NCI-H2171 (cell line): ENCODE measurements at regions not wholly inside any gene's neighbourhood (a gene's known extent, or its start where the extent isn't known, plus 50 kb on each side); places are given as distances from the start of the nearest gene placed in this dataset.
"Not testable (repeated sequence)": the region's sequence is repeated elsewhere in the genome, so short reads cannot be mapped to it uniquely, and the experiment has no call there.

Experiments
- DNase-seq: peaks from one replicate; lab custom pipeline; 2025; lab: John Stamatoyannopoulos, UW

DNA sequence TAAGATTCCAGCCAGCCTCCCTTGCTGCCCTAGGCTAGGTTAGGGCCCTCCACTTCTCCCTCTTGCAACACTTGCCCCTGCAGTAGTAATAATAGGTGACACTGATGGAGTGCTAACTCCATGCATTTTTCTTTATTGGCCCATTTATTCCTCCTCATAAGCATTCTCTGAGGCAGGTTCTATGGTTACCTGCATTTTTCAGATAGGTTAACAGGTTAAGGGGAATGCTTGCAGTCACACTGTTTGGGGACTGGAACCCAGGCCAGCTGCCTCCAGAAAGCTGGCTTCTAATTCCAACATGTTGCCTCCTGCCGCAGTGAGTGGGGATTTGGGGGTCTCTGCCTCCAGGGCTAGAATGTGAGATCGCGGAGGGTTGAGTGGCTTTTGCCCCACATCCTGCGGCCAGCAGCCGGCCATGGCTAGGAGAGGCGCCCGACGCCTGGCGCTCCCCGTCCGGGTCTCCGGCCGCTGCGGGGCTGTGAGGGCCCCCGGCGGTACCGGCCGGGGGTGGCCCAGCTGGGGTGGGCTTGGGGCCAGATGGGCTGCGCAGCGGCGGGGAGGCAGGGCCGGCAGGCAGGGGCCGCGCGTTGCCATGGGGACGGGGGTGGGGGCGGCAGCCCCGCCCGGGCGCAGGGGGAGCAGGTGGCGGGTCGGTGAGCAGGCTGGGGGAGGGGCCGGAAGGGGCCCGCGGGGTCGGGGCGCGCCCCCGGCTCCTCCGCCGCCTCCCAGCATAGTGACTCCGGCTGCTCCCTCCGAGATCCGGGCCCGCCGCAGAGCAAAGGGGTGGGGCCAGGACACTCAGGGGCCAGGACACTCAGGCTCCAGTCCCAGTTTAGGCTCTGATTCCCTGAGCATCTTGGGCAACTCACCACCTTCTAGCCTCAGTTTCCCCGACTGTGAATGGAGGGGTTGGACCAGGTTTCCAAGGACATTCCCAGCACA lies 68.4 kb upstream of the SSBP3 start:
- peak; percentile 79 for DNase-seq

DNA sequence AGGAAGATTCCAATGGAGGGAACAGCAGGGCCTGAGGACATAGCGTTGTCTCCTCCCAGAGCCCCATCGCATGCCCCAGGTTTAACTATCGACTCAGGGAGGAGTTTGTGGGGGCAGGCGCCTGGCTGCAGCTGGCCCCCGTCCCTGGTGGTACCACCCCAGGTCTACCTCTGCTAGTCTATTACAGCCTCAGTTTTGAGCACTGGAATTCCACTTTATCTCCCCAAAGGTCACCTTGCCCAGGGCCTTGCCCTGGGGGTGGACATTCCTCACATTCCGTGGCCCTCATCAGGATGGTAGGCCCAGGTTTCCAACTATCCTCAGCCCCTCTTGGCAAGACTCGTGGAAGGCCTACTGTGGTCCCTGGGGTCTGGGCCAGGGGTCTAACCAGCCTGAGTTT lies 65.4 kb upstream of the SSBP3 start:
- no peak for DNase-seq

DNA sequence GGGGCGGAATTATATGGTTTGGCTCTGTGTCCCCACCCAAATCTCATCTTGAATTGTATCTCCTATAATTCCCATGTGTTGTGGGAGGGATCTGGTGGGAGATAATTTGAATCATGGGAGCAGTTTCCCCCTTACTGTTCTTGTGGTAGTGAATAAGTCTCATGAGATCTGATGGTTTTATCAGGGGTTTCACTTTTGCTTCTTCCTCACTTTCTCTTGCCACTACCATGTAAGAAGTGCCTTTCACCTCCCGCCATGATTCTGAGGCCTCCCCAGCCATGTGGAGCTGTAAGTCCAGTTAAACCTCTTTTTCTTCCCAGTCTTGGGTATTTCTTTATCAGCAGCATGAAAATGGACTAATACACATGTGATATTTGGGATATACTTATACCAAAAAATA lies 63.2 kb upstream of the SSBP3 start:
- not testable (repeated sequence) for DNase-seq

DNA sequence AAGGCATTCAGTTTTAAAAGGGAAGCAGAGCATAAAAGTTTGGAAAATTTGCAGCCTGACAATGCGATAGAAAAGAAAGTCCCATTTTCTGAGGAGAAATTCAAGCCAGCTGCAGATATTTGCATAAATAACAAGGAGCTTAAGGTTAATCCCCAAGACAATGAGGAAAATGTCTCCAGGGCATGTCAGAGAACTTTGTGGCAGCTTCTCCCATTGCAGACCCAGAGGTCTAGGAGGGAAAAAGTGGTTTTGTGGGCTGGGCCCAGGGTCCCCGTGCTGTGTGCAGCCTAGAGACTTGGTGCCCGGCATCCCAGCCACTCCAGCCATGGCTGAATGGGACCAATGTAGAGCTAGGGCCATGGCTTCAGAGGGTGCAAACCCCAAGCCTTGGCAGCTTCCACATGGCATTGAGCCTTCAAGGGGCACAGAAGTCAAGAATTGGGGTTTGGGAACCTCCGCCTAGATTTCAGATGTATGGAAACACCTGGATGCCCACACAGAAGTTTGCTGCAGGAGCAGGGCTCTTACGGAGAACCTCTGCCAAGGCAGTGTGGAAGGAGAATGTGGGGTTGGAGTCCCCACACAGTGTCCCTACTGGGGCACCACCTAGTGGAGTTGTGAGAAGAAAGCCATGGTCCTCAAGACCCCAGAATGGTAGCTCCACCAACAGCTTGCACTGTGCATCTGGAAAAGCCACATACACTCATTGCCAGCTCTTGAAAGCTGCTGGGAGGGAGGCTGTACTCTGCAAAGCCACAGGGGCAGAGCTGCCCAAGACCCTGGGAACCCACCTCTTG lies 62.3 kb upstream of the SSBP3 start:
- DNase-seq, result not testable (repeated sequence)

DNA sequence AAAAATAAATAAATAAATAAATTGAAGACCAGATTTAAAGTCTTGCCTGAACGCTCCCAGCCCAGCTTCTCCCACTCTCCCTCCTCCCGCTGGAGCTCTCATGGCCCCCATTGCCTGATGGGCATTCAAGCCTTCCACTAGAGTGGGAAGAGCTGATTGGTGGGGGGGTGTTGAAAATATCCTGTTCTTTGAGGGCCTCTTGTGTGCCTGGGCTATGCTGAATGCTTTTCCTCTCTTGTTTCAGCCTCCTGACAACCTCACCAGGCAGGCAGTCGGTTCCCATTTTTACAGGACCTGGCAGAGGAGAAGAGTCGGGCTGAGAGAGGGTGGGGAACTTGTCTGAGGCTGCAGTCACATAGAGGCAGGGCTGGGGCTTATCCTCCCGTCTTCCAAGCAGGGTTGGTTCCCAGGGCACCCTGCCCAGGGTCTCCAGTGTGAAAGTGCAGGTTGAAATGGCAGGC lies 59.2 kb upstream of the SSBP3 start:
- DNase-seq, result no peak

DNA sequence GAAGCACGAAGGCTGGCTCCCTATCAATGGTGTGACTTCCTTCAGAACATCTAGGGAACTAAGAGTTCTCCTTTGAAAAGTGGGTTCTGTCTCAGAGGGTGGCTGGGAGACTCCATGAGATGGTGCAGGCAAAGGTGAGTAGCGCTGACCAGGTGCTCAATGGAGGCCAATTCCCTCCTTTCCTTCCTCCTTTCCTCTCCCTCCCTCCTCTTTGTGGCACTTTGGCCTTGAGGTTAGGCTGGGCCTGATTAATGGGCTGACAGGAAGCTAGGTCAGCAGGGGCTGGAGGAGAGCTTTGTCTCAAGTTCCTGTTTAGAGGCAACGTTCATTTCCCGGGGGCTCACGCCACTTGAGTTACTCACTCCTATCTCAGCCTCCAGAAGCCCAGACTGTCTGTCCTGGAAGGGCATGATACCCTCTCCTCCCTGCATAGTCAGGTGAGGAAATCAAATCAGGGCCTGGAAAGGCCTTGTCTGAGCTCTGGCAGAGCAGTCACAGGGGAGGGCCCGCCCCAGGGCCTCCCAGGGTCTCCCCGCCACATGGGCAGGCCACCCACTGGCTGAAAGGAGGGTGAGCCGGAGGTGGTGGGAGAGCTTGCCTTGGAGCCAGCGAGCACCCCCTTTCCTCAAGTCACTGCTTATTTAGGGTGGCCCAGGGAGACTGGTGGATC lies 58.4 kb upstream of the SSBP3 start:
- DNase-seq, result no peak

DNA sequence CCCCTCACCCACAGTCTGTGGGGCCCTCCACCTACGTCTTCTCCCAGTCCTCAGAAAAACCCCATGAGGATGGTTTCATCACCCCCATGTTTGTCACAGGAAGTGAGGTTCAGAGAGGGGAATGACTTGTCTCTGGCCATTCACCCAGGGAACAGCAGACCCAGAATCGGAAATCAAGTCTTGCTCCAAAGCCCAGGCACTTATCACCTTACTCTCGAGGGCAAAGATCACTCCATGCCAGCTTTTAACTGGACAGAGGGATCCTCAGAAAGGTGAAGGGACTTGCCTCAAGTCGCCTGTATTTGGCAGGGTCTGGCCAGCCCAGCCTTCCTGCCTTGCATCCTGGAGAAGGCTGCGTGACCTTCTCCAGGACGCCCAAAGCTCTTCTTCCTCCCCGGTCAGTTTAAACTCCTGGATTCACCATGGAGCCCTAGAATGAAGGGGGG lies 57.9 kb upstream of the SSBP3 start:
- DNase-seq, result no peak

DNA sequence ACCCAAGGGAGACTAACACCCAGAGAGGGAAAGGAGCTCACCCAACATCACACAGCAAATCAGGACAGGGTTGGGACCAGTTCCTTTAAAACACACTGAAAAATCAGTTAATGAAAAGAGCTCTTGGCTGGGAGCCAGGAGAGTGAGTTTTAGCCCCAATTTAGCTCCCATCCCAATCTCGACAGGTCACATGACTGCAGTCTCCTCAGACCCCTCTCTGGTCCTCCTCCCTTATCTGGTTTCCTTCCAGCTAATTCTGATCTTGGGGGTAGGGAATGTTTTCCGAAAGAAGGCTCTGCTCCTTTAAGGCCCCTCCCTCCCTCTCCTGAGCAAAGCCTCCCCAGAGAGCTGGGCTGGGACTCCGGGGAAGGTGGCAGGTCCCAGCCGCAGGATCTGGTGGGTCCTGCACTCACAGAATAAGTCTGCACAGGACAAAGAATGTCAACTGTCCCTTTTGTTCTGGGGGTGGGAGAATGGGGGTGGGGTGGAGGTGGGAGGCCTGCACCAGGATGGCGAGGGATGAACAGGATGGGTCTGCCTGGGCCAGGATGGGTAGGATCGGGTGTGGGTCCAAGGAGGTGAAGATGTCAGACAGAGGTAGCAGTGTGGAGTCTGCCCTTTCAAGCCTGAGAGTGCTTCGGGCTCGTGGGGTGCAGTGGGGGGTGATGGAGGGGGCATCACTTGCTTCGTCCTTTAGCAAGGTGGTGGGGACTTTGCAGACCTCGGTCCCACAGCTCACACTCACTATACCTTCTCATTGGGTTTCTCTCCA lies 57.3 kb upstream of the SSBP3 start:
- DNase-seq, result peak; percentile 43

DNA sequence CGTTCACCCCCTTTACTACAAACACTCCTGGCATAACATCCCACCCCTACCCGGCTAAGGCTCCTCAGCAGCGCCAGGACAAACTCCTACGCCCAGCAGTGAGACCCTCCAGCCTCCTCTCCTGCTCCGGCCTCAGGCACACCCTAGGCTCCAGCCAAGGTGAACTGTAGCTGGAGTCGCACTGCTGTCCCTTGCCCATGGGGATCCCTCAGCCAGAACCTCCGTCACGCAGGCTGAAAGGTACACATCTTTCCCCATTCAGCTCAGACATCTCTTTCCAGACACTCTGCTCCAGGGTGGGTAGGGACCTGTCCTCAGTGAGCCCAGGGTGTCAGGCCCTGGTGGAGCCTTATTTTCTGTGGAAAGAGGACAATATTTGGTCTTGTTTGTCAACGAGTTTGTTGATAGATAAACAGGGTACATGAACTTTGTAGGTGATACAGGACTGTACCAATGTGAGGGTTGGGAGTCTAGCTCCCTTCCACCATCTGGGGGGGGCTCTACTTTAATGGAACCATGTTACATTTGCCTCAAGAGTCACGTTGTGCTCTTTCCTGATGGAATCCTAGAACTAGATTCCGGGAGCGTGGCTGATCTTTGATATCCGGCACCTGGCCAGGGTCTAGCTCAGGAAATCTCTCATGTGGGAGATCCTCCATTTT lies 56.5 kb upstream of the SSBP3 start:
- DNase-seq, result no peak

DNA sequence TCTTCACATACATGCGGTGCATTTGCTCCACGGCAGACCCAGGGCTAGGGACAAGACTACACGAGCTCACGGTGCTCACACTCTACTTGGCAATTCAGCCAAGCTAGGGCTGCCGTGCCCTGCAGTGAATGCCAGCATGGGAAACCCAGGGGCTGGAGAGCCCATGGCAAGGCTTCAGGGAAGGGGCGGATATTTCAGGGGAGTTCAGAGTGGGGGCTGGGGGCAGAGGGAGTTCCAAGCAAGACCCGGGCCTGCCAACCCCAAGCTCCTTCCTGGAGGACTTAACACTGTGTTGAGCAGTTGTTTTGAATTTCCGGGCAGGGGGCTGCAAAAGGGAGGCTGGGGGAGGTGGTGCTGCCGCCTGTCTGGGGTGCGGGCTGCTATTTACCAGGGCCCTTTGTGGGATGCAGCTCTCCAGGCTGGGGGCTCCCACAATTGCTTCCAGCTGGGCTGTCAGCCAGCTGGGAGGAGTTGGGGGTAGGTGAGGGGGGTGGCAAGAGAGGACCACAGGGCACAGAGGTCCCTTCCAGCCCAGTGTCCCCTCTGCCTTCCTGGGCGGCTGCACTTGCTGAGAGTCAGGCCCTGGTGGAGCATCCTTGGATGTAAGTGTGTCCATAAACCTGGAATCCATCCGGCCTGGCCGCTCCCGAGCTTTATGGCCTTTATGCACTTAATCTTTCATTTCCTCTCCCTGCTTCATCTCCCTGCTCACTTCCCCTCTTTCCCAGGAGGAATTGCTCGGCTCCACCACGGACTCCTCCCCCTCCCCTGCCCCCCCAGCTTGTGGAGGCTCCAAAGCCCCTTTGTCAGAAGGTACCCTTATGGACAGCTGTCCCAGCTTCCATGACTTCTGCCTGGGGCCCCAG lies 55.8 kb upstream of the SSBP3 start:
- DNase-seq, result no peak

DNA sequence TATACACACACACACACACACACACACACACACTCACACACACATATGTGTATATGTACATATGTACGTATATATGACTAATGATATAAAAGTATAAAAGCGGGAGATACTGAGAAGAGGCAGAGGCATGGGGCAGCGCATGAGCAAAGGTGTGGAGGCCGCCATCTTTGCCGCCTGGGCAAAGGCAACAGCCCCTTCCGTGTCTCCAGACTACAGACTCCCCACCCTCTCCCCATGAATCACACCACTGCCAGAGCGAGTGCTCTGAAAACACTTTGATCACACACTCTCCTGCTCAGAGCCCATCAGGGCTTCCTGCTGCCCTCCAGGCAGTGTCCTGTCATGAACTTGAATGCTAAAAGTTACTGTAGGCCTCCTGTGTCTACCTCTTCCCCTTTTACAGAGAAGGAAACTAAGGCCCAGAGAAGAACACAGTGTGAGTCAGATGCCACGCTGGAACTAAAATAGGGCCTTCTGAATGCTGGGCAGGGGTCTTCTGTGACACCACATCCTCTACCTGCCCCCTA lies 54.7 kb upstream of the SSBP3 start:
- DNase-seq, result no peak

DNA sequence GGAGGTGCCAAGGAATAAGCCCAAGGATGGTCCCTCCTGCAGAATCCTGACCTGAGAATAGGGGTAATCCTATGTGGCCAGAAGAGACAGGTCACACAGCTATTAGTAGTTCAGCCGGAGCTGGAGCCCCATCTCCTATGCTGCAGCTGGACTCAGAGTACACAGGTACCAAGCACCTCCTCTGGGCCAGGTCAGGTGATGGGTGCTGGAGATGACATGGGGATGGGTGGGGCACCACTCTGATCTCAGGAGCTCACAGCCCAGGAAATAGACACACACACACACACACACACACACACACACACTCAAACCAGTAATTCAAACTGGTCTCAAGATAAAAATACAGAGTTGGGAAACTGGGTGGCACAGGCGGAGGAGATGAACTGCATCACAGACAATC lies 54.2 kb upstream of the SSBP3 start:
- DNase-seq, result no peak

DNA sequence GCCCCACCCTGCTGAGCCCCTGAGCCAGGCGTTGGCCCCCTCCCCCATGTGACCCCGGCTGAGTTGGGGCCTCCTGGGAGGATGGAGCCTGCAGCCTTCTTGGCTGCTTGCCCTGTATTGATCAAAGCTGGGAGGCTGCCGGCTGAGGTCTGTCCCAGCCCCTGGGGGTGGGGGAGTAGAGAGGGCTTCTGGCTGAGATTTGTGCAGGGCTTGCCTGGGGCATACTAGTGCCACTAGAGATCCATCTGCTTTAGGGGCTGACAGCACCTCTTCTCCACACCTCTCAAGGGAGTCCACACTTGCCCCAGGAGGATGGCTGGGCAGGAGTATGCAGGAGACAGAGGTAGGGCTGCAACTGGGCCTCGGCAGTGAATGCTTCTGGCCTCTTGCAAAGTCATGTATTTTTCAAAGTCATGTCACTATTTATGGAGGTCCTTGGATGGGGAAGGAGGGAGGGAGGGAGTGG lies 53.6 kb upstream of the SSBP3 start:
- DNase-seq, result peak; percentile 94

DNA sequence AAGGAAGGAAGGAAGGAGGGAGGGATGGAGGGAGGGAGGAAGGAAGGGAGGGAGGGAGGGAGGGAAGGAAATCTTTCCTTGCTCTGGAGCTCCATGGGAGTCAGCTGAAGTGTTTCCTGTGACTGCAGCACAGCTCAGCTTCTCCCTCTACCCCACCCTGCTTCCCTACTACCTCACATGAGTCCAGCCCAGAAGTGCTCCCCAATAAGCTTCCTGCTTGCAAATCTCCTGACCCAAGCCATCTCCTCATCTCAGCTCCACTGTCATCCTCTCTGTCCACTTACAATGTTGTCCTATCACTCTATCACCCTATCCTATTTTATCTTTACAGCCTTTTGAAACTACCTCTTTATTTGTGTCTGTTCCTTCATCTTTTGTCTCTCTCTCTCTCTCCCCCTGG lies 52.9 kb upstream of the SSBP3 start:
- DNase-seq, result no peak

DNA sequence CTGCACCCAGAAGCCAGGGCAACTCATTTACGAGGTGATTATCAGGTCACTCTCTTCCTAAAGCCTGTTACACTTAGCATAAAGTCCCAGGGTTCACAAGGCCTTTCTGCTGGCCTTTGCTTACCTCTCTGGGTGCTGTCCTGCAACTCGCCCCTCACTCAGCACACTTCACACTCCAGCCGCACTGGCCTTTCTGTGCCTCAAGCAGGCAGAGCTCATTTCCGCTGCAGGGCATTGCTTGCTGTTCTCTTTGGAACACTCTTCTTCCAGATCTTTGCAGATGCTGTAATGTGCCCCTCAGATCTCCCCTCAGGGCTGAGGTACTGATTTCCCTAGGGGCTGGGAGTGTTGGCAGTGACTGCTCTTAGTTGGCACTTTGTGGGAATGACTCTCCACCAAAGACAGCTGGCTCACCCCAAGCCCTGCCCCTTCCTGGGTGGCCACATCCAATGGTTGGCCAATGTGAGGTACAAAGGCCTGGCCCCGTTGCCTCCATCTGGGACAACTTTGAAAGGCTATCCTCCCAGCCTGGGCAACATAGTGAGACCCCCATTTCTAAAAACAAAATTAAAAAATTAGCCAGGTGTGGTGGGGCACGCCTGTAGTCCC lies 50.8 kb upstream of the SSBP3 start:
- DNase-seq, result peak; percentile 50

DNA sequence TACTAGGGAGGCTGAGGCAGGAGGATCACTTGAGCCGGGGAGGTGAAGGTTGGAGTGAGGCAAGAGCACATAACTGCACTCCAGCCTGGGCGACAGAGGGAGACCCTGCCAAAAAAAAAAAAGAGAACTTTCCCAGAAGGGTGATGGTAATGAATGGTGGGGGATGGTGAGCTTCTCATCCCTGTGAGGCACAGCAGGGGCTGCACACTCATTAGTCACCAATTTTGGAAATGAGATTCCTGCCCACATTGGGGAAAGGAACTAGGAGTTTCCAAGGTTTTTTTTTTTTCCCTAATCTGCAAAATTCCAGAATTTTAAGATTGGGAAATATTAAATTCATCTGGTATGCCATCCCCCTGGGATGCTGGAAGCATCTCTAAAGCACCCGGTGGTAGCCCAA lies 50.2 kb upstream of the SSBP3 start:
- DNase-seq, result no peak
